ENCODE measurements at regions not wholly inside any gene's neighbourhood (a gene's known extent, or its start where the extent isn't known, plus 50 kb on each side); places are given as distances from the start of the nearest gene placed in this dataset.
A peak's percentile ranks its signal among the peaks of the same experiment; 100 is the strongest.

DNA sequence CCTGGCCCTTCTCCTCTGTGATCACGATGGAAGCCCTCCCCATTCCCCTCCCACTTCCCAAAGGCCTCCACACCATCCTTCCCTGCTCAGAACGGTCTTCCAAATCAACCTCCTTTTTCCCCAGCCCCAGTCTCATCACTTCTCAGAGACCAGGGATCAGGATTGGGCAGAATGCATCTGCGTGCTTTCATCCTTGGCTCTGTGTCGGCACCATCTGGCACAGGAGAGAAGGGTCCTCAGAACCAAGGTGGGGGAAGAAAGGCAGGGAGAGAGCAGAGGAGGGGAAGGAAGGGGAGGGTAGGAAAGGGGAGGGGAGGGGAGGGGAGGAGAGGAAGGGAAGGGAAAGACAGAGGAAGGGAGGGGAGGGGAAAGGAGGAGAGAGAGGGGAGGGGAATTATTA lies 52.4 kb upstream of the FICD start:
- no peak for DNase-seq

DNA sequence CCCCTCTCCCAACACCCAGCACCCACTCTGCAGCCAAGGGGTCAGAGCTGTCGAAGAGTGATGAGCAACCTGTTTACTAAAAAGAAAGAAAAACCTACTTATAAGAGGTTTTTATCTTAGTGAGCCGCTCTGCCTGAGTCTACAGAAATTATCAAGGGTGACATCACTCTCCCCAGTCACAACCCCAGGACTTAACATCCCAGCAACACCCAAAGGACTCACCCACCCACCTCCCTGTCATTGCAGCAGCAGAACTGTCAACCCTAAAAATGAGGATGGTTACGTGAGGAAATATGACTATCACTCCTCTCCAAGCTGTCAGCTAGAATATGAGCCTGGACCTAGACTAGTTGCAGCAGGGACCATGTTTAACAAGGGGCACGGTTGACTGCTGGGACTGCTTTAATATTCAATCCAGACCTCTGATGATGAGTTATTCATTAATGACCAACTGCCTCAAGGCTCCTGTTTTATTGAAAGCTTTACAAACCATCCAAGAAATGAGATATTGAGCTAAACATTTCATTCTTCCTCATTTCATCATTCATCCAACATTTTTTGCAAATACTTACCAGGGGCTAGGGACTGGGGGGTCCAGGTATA lies 53.9 kb upstream of the FICD start:
- no peak for DNase-seq

DNA sequence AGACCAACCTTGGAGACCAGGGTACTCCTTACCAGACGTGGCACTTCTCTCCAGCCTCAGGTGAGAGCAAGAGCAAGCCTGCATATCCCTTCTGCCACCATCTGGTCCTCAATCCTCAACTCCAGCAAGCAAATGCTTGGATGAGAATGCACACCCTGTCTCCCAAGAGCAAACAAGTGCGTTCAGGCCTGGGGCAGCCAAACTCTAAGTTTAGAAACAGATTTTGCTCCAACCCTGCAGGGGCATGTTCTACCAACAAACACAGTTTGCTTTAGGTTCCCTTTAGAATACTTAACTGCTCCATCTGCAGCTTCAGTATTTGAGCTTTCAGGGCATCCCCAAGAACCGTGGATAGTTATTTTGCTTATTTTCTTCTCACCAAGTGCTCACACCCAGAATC lies 55.9 kb upstream of the FICD start:
- no peak for DNase-seq

DNA sequence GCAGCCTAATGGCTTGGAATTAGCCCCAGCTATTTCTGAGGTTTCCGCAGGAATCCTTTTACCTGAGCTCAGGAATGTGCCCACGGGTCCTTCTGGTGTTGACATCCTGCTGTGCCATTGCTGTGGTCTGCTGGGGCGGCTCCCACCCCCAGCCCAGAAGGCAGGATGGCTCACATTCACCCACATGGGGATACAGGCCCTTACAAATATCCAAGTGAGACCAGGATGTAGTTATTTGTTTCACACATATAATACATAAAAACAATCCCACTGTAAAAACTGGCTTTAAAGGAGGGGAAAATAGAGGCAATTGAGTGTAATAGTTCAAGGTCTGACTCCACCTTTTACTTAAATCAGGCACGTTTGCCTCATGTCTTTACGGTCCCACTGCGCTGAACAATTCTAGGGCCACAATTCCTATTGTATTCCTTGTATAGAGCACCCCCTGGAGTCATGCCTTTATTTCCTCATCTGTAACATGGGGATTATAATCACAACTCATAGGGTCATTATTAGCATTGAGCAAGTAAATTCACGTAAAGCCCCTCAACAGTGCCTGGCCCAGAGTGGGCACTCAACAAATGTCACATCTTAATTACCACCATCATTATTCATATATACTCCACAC lies 57.2 kb upstream of the FICD start:
- no peak for DNase-seq

DNA sequence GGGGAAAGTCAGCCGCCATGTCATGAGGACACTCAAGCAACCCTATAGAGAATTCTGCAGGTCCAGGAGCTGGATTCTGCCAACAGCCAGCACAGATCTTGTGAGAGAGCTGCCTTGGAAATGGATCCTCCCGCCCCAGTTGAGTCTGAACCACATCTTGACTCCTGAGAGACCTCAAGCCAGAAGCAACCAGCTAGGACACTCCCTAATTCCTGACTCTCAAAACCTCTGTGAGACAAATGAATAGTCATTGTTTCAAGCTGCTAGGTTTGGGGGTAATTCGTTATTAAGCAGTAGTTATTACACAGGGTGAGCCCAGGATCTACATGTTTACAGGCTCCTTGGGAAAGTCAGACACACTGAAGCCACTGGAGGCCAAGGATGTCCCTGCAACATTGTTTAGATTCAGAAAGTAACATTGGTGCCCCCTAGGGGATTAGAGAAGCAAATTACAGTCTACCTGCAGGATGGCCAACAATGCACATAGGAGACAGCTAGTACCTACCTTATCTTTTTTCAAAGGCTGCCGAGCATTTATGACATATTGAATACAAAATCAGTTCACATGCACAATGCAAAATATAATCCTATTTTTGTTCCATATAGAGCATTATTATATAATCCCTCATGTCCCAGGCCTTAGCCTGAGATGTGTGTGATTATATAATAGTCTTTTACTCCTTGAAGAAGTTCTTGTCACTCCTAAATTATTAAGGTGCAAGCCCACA lies 57.9 kb upstream of the FICD start:
- peak; percentile 56 for DNase-seq

DNA sequence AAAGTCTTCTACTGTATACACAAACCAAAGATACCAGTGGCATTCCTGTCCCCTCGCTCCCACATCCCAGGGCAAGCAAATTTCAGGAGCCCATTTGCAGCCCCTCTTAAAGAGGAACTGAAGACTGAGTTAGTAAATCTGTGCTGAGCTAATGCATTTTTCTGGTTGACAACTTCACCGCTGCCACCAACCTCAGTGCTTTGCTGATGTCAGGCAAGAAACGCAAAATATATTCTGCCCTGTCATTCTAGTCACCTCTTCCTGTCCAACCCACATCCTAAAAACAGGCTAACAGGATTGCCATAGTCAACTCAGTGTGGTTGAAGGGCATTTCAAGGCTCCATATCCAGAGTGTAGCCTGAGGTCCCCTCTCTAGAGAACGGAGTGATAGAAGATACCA lies 59.4 kb upstream of the FICD start:
- no peak for DNase-seq

DNA sequence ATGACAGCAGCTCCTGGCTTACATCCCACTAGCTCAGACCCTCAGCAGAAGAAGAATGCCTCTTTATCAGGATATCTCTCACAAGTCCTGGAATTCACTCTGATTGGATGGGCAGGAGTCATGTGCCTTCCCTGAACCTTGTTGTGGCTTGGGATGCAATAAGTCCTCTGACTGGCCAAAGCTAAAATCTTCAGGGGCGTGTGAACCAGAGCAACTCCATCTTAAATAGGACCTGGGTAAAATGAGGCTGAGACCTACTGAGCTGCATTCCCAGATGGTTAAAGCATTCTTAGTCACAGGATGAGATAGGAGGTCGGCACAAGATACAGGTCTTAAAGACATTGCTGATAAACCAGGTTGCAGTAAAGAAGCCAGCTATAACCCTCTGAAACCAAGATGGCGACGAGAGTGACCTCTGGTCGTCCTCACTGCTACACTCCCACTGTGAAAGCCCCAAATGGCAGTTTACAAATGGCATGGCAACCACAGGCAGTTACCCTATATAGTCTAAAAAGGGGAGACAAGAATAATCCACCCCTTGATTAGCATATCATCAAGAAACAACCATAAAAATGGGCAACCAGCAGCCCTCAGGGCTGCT lies 60.4 kb upstream of the FICD start:
- DNase-seq = no peak

DNA sequence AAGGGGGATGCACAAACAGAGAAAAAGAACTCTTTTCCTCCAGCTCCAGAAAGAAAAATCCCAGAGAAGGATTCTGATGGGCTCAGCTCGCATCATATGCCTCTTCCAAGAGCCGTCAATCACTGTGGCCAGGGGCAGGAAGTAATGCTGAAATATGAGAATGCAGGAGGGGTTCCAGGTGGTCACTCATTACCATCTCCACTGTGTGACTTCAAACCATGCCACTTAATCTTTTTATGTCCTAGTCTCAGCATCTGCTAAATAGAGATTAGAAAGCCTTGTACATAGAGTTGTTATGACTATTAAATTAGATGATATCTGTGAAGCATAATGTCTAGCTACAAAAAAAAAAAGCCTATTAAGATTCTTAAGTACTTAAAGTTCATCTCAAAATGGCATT lies 65.6 kb upstream of the FICD start:
- DNase-seq = no peak

DNA sequence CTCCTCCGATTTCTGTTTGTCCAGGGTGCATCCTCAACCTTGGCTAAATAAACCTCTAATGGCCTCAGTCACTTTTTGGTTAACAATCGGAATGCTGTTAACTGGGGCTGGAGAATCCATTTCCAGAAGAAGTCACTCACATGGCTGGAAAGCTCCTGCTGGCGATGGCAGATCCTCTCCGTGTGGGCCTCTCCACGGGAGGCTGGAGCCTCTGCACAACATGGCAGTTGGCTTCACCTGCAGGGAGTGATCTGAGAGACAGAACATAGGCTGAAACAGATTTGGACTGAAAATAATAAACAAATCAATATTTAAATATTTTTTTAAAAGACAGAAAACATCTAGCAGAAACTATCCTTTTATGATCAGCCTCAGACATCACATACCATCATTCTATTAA lies 66.8 kb upstream of the FICD start:
- no peak for DNase-seq

DNA sequence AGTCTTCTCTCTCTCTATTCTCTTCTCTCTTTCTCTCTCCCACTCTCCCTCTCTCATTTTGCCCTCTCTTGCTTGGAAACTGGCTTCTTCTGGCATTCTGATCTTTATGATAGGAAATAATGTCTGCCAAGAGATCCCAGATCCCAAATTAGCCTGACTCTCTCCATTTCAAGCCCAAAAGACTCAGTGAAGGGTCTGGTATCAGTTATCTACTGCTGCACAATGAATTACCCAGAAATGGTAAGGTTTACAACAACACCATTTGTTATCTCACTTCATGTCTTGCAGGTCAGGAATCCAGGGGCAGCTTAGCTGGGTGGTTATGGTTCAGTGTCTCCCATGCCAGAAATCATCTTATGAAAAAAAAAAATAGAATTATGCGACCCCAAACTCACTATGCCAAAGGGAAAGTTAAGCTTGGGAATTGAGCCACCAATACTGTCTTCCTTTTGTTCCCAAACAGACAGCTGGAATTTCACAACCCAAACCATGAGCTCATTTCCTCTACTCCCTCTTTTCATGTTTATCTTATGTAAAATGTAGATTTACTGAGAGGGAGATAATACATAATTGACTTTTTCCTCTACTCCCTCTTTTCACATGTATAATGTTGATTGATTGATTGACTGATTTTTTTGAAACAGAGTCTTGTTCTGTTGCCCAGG lies 67.8 kb upstream of the FICD start:
- no peak for DNase-seq

DNA sequence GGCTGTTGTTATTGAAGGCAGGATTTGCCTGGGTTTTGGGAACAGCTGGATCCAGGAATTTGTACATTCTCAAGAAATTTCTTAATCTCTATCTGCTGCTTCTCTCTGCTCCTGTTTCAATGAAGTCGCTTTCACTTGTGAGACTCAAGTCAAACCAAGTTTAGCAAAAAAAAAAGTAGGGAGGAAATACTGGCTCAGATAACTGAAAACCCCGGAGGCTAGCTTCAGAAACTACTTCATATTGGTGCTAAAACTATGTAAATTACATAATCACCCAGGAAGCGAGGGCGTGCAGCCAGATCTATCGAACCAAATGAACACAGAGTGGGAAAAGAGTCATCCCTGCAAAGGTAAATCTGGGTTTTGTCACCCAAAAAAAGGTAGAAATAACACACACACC lies 68.3 kb upstream of the FICD start:
- no peak for DNase-seq

DNA sequence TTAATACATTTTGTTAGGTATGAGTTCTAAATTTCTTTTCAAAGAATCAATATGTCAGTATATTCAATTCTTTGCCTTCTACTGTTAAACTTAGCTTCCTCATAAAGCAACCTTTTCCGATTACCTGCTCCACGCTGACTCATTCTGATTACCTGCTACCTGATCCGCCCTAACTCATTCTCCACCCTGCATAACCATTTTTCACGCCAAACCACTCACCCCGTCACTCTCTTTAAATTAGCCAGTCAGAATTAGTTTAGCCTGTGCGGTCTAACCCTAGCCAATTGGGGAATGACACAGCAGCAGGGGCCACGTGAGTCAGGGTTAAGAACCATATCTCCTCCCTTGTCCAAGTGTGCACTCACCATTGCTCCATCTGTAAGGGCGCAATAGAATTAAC lies 72.2 kb upstream of the FICD start:
- DNase-seq = no peak

DNA sequence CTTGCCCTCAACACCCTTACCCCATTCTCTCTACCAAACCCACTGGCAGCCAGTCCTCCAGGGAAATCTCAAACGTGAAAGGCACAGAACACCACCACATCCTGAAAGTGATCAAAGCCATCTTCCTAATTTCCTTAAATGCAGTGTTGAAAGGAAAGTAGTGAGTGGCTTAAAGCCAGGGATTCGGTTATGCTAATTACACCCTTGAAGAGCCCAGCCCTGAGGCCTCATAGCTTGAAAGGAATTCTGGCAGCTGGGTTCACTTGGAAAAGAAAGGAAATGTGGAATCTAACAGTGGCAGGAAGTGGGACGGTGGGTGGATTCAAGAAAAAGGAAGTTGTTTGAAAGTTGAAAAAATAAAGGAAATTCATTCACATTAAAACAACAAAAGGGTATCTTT lies 73.0 kb upstream of the FICD start:
- no peak for DNase-seq

DNA sequence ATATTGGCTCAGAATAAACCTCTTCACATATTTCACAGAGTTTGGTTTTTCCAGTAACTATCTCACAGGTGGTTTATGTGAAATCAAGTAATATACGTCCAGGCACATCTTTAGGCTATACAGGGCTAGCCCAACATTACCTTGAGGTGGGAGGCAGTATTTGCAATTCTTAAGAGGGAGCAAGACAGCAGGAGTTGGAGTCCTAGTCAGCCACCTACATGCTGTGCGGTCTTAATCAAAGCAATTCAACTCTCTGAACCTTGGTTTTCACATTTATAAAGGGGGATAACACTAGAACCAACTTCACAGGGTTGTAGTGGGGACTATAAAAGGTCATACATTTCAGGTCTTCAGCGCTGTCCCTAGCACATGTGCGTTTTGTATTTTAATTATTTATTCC lies 73.5 kb upstream of the FICD start:
- no peak for DNase-seq

DNA sequence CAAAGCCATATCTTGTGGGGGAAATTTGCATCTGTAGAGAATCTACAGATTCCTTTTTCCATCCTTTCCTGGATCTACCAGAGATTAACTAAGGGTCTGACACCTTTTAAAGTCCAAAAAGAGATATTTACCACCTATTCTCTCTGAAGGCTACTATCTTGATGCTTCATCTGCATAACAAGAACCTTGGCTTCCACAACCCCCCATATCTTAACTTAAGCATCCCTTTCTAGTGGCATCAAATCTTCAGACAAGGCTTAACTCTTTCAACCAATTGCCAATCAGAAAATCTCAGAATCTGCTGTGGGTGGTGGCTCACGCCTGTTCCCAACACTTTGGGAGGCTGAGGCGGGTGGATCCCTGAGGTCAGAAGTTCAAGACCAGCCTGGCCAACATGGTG lies 74.3 kb upstream of the FICD start:
- no peak for DNase-seq

DNA sequence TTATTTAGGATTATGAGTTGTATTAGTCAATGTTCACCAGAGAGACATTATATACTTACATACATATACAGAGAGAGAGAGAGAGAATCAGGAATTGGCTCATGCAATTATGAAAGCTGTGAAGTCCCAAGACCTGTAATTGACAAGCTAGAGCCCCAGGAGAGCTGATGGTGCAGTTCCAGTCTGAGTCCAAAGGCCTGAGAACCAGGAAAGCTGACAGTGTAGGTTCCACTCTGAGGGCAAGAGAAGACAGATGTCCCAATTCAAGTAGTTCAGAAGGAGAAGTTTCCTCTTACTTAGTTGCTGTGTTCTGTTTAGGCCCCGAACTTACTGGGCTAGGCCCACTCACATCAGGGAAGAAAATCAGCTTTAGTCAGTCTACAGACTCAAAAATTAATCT lies 76.4 kb upstream of the FICD start:
- no peak for DNase-seq

DNA sequence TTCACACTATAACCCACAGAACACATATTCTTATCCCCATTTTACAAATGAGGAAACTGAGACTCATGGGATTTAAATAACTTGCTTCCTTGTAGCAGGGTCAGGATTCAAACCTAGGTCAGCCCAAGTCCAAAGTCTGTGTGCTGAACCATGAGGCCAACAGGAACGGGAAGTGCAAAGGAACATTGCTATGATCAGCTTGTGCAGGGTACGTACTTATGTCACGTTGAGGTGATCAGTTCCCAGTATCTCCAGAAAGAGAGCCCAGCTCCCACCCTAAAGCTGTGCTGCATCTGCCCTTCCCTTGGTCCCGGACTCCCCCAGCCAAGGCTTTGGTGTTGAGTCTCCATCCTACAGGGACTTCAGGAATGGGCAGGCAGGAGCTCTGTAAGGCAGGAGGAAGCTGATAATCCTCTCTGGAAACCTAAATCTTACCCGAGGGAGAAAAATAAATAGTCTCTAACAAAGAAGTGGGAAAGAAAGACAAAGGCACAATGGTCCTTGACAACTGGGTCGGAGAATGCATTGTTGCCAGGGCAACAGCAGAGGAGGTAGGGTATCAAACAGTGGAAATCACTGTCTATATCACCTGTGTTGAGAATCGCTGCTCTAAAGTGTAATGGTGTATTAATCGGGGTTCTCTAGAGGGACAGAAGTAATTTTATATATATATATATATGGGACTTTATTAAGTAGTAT lies 82.5 kb upstream of the FICD start:
- no peak for DNase-seq

DNA sequence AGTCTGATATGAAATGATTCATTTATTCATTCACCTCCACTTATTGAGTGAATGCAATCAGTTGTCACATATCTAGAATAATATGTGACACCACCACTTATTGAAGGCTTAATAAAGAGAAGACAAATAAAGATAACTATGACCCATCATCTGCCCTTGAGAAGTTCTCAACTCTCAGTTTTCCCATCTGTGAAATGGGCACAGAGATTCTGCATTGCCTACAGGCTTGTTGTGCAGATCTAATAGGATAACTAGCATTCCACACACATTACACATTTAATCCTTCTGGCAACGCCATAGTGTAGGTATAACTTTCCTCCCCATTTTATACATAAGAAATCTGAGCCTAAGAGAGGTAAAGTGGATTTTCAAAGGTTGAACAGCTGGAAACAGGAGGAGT lies 84.2 kb upstream of the FICD start:
- DNase-seq = no peak

DNA sequence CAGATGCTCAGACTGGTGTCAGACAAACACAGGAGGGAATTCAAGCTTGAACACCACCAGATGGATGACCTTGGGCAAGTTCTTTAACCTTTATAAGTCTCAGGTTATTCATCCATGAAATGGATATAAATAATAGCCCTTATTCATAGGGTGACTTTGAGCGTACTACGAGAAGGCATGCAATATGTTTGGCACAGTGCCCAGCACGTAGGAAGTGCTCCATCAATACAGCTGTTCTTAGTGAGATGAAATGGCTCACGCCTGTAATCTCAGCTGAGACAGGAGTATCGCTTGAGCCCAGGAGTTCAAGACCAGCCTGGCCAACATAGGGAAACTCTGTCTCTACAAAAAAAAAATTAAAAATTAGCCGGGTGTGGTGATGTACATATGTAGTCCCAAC lies 84.8 kb upstream of the FICD start:
- no peak for DNase-seq

DNA sequence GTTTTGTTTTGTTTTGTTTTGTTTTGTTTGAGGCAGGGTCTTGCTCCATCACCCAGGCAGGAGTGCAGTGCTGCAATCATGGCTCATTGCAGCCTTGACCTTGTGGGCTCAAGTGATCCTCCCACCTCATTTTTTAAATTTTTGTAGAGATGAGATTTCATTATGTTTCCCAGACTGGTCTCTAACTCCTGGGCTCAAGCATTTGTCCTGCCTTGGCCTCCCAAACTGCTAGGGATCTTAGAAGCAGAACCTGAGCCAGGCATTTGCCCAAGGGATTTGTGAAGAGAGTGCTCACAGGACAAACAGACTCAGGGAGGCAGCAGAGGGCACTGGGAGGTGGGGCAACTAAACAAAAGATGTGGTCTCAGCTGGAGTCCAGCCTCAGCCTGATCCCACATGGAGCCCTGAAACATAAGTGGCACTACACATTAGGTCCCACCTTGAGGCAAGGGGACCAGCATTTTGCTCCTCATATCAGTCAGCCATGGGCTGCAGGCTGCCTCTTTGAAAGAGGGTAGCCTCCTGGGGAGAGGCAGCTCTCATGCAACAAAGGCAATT lies 86.2 kb upstream of the CMKLR1 start:
- DNase-seq = no peak

DNA sequence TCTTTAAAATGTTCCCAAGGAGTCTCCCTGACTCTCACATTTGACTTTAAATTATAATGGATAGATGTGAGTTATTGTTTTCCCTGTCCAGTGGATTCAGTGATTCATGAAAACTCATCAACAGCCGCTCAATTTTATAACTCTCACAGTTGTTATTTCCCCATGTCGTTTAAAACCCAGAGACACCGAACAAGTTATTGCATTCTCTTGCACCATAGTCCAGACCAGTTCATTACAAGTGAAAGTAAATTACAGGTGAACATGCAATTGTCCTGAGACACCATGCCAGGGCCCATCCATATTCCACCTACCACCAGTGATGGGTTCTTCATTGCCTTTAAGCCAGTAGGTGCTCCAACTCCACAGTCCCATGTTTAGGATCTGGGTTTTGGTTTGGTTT lies 85.7 kb upstream of the CMKLR1 start:
- DNase-seq = no peak

DNA sequence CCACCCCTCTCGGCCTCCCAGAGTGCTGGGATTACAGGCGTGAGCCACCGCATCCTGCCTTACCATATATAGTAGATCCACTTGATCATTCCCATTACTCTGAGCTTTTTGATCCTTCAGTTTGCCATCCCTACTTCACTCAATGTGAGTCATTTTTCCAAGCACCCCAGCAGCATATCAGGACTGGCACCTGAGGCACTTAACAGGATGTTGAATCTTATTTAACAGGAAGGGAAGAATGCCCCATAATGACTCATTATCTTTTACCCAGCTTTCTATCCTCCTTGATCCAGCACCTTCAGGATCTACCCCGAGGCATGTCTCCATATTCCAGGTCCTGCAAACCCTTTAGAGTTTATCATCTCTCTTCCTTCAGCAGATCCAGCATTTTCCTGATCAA lies 84.9 kb upstream of the CMKLR1 start:
- DNase-seq = no peak

DNA sequence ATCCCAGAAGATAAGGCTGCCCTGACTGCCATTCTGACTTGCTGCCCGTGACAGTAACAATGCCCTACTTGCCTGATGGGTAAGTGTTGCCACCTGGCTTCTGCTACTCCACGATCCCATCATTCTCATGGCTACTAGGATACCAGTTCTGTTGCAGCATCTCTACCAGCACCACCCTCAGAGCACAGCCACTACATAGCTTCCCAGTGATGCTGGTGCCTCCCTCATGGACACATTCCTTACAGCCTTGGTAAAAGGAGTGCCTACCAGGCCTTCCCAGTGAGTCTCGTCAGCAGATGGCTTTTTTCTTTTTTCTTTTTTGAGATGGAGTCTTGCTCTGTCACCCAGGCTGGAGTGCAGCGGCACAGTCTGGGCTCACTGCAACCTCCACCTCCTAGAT lies 84.4 kb upstream of the CMKLR1 start:
- no peak for DNase-seq

Measured in CD4-positive, alpha-beta T cell treated with Interleukin-4 for 4 hours (primary cell).